Smooth muscle cell (in vitro differentiated cells): ENCODE measurements at regions not wholly inside any gene's neighbourhood (a gene's known extent, or its start where the extent isn't known, plus 50 kb on each side); places are given as distances from the start of the nearest gene placed in this dataset.

Experiments used
- small RNA-seq: library from RNA; depleted of rRNA; stranded (forward); fragments of <200 nt; gene quantifications from one replicate; pipeline ENCODE3, GENCODE V24; 2014

Small RNAs in the stretch of these regions (small RNA-seq; reads per million reads assigned to genes)
- 0.08 reads per million for gene RNU6-1085P
